ENCODE measurements at regions not wholly inside any gene's neighbourhood (a gene's known extent, or its start where the extent isn't known, plus 50 kb on each side); places are given as distances from the start of the nearest gene placed in this dataset.

DNA sequence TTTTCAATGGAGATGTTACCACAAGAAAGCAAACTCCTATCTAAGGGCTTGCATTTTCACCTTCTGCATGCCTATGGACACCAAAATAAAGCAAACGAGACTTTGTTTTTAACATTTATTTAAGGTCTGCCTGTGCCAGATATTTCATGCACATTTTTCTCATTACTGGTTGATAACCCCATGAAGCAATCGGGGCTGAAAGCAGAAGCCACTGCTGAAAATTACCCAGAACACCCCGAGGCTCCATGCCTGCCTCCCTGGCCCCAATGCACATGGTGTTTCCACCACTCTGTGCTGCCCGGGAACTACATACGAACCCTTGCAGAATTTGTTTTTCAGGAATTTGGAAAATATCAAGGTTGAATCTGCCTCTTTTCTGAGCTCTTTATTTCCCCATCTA is 240.1 kb downstream of the NR2F1-AS1 start:
- Histone ChIP-seq H3F3A (replicated peaks; ENCODE audit: low read depth) (no peaks in the 10 kb centered on the region), H3K79me2 (replicated peaks; ENCODE audit: insufficient read depth) (no peaks in the 10 kb centered on the region), H3K4me2 (no peak overlapping the region), H3K4me3 (no peak overlapping the region), H3K4me1 (ENCODE audit: insufficient read depth) (no peaks in the 10 kb centered on the region), H3K36me3 (ENCODE audit: insufficient read depth) (no peaks in the 10 kb centered on the region), H2AFZ (no peak overlapping the region; the same call in 1 of the 2 replicates), H3K27me3 (ENCODE audit: insufficient read depth) (no peaks in the 10 kb centered on the region), H3K9me2 (ENCODE audit: insufficient read depth) (no peaks in the 10 kb centered on the region; the same call in 1 of the 2 replicates), H4K20me1 (replicated peaks; ENCODE audit: insufficient read depth) (no peaks in the 10 kb centered on the region), H3K27ac (ENCODE audit: low read depth) (no peak overlapping the region)
- DNase-seq (ENCODE audit: low spot score) (no peak), ATAC-seq (no peak)
- Mint-ChIP-seq H3K27ac (no peak overlapping the region), H3K27me3 (ENCODE audit: insufficient read depth, low read depth, poor library complexity) (no peaks in the 10 kb centered on the region), H3K4me3 (no peak overlapping the region), H3K4me1 (peaks cover 6% of the 10 kb centered on the region; the same call in 2 of the 3 replicates), H3K36me3 (ENCODE audit: low read depth) (no peaks in the 10 kb centered on the region), H3K9me3 (peaks cover 3% of the 10 kb centered on the region; the same call in 1 of the 3 replicates)
- TF ChIP-seq STAT1 (IDR thresholded peaks at IDR 0.05; ENCODE audit: unreplicated experiment) (no peak), POLR2AphosphoS5 (IDR thresholded peaks at IDR 0.05; ENCODE audit: low read depth) (no peak)

DNA sequence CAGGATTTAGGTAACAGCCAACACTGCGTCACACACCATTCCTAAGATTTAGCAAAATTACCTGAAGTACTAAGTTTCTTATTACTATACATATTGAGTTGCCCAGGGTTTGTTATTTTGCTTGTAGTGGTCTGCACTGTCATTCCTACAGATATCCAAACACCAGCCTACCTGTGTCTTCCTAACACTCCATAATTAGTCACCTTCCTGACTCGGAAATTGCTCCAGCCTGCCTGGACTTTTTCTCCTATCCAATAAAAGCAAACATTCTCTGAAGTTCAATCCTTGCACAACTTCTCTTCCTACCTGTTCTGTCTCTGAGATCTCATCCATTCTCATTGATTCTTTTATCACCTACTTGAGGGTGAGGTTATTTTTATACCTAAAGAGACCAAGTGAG is 243.9 kb downstream of the NR2F1-AS1 start:
- DNase-seq (ENCODE audit: low spot score) (no peak), ATAC-seq (no peak)
- no peaks in the 10 kb centered on the region for H3K27me3 ChIP-seq (ENCODE audit: insufficient read depth)
- Mint-ChIP-seq H3K9me3 (peaks cover 3% of the 10 kb centered on the region; the same call in 1 of the 3 replicates), H3K27me3 (ENCODE audit: insufficient read depth, low read depth, poor library complexity) (no peaks in the 10 kb centered on the region), H3K4me1 (no peaks in the 10 kb centered on the region), H3K27ac (no peak overlapping the region), H3K36me3 (ENCODE audit: low read depth) (no peaks in the 10 kb centered on the region), H3K4me3 (no peak overlapping the region)
- H3K36me3 ChIP-seq (ENCODE audit: insufficient read depth): no peaks in the 10 kb centered on the region
- H3K9me2 ChIP-seq (ENCODE audit: insufficient read depth): no peaks in the 10 kb centered on the region; the same call in 1 of the 2 replicates
- no peak overlapping the region for H3K27ac ChIP-seq (ENCODE audit: low read depth)
- no peaks in the 10 kb centered on the region for H3K79me2 ChIP-seq (replicated peaks; ENCODE audit: insufficient read depth)
- H3K4me2 ChIP-seq: no peak overlapping the region
- H4K20me1 ChIP-seq (replicated peaks; ENCODE audit: insufficient read depth): no peaks in the 10 kb centered on the region
- H3F3A ChIP-seq (replicated peaks; ENCODE audit: low read depth): no peaks in the 10 kb centered on the region
- H2AFZ ChIP-seq: no peak overlapping the region
- no peaks in the 10 kb centered on the region for H3K4me1 ChIP-seq (ENCODE audit: insufficient read depth)
- no peak overlapping the region for H3K4me3 ChIP-seq
- no peak for TF ChIP-seq ZNF114 (CRISPR knock-in tag; IDR thresholded peaks at IDR 0.05)
- TF ChIP-seq, protein P1, sequence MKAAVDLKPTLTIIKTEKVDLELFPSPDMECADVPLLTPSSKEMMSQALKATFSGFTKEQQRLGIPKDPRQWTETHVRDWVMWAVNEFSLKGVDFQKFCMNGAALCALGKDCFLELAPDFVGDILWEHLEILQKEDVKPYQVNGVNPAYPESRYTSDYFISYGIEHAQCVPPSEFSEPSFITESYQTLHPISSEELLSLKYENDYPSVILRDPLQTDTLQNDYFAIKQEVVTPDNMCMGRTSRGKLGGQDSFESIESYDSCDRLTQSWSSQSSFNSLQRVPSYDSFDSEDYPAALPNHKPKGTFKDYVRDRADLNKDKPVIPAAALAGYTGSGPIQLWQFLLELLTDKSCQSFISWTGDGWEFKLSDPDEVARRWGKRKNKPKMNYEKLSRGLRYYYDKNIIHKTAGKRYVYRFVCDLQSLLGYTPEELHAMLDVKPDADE (IDR thresholded peaks at IDR 0.05): no peak
- no peak for TF ChIP-seq ZNF331 (CRISPR knock-in tag; IDR thresholded peaks at IDR 0.05; ENCODE audit: low read depth)
- no peak for TF ChIP-seq EZH2 (IDR thresholded peaks at IDR 0.05; ENCODE audit: low read depth, unreplicated experiment)
- TF ChIP-seq, protein P2, sequence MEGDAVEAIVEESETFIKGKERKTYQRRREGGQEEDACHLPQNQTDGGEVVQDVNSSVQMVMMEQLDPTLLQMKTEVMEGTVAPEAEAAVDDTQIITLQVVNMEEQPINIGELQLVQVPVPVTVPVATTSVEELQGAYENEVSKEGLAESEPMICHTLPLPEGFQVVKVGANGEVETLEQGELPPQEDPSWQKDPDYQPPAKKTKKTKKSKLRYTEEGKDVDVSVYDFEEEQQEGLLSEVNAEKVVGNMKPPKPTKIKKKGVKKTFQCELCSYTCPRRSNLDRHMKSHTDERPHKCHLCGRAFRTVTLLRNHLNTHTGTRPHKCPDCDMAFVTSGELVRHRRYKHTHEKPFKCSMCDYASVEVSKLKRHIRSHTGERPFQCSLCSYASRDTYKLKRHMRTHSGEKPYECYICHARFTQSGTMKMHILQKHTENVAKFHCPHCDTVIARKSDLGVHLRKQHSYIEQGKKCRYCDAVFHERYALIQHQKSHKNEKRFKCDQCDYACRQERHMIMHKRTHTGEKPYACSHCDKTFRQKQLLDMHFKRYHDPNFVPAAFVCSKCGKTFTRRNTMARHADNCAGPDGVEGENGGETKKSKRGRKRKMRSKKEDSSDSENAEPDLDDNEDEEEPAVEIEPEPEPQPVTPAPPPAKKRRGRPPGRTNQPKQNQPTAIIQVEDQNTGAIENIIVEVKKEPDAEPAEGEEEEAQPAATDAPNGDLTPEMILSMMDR (conservative IDR thresholded peaks at IDR 0.05; ENCODE audit: low read depth in 2 of 2): no peak
- TF ChIP-seq NANOG (IDR thresholded peaks at IDR 0.05; ENCODE audit: borderline replicate concordance): no peak
- no peak for TF ChIP-seq EZH2phosphoT487 (IDR thresholded peaks at IDR 0.05; ENCODE audit: unreplicated experiment)
- TF ChIP-seq JUNB (IDR thresholded peaks at IDR 0.05; ENCODE audit: unreplicated experiment): no peak
- TF ChIP-seq, protein P3, sequence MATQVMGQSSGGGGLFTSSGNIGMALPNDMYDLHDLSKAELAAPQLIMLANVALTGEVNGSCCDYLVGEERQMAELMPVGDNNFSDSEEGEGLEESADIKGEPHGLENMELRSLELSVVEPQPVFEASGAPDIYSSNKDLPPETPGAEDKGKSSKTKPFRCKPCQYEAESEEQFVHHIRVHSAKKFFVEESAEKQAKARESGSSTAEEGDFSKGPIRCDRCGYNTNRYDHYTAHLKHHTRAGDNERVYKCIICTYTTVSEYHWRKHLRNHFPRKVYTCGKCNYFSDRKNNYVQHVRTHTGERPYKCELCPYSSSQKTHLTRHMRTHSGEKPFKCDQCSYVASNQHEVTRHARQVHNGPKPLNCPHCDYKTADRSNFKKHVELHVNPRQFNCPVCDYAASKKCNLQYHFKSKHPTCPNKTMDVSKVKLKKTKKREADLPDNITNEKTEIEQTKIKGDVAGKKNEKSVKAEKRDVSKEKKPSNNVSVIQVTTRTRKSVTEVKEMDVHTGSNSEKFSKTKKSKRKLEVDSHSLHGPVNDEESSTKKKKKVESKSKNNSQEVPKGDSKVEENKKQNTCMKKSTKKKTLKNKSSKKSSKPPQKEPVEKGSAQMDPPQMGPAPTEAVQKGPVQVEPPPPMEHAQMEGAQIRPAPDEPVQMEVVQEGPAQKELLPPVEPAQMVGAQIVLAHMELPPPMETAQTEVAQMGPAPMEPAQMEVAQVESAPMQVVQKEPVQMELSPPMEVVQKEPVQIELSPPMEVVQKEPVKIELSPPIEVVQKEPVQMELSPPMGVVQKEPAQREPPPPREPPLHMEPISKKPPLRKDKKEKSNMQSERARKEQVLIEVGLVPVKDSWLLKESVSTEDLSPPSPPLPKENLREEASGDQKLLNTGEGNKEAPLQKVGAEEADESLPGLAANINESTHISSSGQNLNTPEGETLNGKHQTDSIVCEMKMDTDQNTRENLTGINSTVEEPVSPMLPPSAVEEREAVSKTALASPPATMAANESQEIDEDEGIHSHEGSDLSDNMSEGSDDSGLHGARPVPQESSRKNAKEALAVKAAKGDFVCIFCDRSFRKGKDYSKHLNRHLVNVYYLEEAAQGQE (IDR thresholded peaks at IDR 0.05; ENCODE audit: unreplicated experiment): no peak
- no peak for TF ChIP-seq CREB1 (CRISPR knock-in tag; IDR thresholded peaks at IDR 0.05; ENCODE audit: low read depth)
- TF ChIP-seq STAT1 (IDR thresholded peaks at IDR 0.05; ENCODE audit: unreplicated experiment): no peak
- no peak for TF ChIP-seq POLR2AphosphoS5 (IDR thresholded peaks at IDR 0.05; ENCODE audit: low read depth)

Measured in GM23338 (cell line).